GM18519 (cell line): ENCODE measurements at regions not wholly inside any gene's neighbourhood (a gene's known extent, or its start where the extent isn't known, plus 50 kb on each side); places are given as distances from the start of the nearest gene placed in this dataset.
"Not testable (repeated sequence)": the region's sequence is repeated elsewhere in the genome, so short reads cannot be mapped to it uniquely, and the experiment has no call there.

Experiments used
- ATAC-seq: cut with Tn5 transposase; IDR thresholded peaks from one replicate; pipeline ENCODE4 v1.9.1; 2021; ENCODE audit warnings: mild to moderate bottlenecking, moderate library complexity; ENCODE audit not compliant: unreplicated experiment, low FRiP score

GRCh38 chr9:109971226-109971625 is 191.2 kb downstream of the PALM2AKAP2 start:
- ATAC-seq, result no peak

GRCh38 chr9:109972026-109972882 is 192.3 kb downstream of the PALM2AKAP2 start:
- ATAC-seq, result peak; percentile 28

GRCh38 chr9:109973336-109973735 is 193.3 kb downstream of the PALM2AKAP2 start:
- no peak for ATAC-seq

- ATAC-seq, result peak; percentile 68
Measured at GRCh38 chr9:109974143-109974917, 194.3 kb downstream of the PALM2AKAP2 start.

GRCh38 chr9:109974918-109975276 is 194.9 kb downstream of the PALM2AKAP2 start:
- ATAC-seq, result no peak

GRCh38 chr9:109975574-109976295 is 195.7 kb downstream of the PALM2AKAP2 start:
- ATAC-seq, result no peak

- no peak for ATAC-seq
Measured at GRCh38 chr9:109976303-109976702, 196.3 kb downstream of the PALM2AKAP2 start.

- ATAC-seq, result no peak
Measured at GRCh38 chr9:109977521-109977920, 197.5 kb downstream of the PALM2AKAP2 start.

- ATAC-seq, result no peak
Measured at GRCh38 chr9:109981091-109981490, 201.1 kb downstream of the PALM2AKAP2 start.

- ATAC-seq, result no peak
Measured at GRCh38 chr9:109986521-109986991, 206.6 kb downstream of the PALM2AKAP2 start.

- no peak for ATAC-seq
Measured at GRCh38 chr9:109989296-109989695, 209.3 kb downstream of the PALM2AKAP2 start.

- no peak for ATAC-seq
Measured at GRCh38 chr9:109990541-109990940, 210.5 kb downstream of the PALM2AKAP2 start.

GRCh38 chr9:109992293-109992692 is 212.3 kb downstream of the PALM2AKAP2 start:
- no peak for ATAC-seq

- ATAC-seq, result no peak
Measured at GRCh38 chr9:109993250-109993978, 213.4 kb downstream of the PALM2AKAP2 start.

GRCh38 chr9:109994141-109994540 is 213.8 kb downstream of the C9orf152 start:
- ATAC-seq, result no peak

- ATAC-seq, result no peak
Measured at GRCh38 chr9:109996936-109997580, 210.9 kb downstream of the C9orf152 start.

GRCh38 chr9:109997682-109998081 is 210.3 kb downstream of the C9orf152 start:
- no peak for ATAC-seq

GRCh38 chr9:110005521-110005920 is 202.4 kb downstream of the C9orf152 start:
- ATAC-seq, result not testable (repeated sequence)

GRCh38 chr9:110006657-110007056 is 201.3 kb downstream of the C9orf152 start:
- no peak for ATAC-seq
